DMS153 treated with DMSO at 0.1 percent for 48 hours (cell line): ENCODE measurements at regions not wholly inside any gene's neighbourhood (a gene's known extent, or its start where the extent isn't known, plus 50 kb on each side); places are given as distances from the start of the nearest gene placed in this dataset.
"Not testable (repeated sequence)": the region's sequence is repeated elsewhere in the genome, so short reads cannot be mapped to it uniquely, and the experiment has no call there.

Source experiments
- DNase-seq: peaks from one replicate; lab custom pipeline; 2025; ENCODE audit not compliant: unreplicated experiment; lab: John Stamatoyannopoulos, UW

DNA sequence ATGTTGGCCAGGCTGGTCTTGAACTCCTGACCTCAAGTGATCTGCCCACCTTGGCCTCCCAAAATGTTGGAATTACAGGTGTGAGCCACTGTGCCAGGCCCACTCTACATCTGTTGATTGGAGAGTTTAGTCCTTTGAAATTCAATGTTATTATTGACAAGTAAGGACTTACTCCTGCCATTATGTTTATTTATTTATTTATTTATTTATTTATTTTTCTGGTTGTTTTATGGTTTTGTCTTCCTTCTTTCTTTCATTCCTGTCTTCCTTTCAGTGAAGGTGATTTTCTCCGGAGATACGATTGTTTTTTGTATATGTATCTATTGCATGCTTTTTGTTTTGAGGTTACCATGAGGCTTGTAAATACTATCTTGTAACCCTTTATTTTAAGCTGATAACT lies 602.6 kb downstream of the EPM2A start:
- DNase-seq, result no peak

DNA sequence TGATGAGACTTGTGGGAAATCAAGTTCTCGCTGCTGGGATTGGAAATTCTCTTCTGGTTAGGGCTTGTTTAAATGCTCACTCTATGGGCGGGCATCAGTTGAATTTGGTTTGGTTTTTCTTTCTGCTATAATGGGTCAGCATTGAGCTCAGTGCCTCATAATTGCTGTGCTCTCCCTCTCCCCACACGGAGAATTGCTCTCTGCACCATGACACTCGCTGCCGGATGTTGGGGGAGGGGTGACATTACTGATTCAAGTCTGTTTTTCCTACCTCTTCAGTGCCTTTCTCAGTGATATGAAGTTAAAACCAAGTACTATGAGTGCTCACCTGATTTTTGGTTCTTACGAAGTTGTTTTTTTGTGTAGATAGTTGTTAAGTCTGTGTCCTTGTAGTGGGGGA lies 599.6 kb downstream of the EPM2A start:
- DNase-seq, result no peak

DNA sequence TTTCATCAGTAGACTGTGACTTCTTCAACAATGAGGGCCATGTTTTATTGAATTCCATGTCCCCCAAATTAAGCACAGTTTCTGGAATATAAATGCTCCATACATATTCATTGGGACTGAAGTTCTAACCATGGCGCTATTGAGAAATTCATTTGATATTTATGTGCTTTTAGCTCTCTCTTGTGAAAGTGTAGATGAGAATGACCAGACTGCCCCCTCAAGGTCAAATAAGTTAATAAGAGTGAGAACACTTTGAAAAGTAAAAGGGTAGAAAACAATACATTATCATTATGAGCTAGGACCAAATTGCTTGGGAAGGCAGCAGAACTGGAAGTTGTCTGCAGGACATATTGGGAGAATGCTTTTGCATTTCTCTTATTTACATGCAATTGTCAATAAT lies 597.9 kb downstream of the EPM2A start:
- DNase-seq, result no peak

DNA sequence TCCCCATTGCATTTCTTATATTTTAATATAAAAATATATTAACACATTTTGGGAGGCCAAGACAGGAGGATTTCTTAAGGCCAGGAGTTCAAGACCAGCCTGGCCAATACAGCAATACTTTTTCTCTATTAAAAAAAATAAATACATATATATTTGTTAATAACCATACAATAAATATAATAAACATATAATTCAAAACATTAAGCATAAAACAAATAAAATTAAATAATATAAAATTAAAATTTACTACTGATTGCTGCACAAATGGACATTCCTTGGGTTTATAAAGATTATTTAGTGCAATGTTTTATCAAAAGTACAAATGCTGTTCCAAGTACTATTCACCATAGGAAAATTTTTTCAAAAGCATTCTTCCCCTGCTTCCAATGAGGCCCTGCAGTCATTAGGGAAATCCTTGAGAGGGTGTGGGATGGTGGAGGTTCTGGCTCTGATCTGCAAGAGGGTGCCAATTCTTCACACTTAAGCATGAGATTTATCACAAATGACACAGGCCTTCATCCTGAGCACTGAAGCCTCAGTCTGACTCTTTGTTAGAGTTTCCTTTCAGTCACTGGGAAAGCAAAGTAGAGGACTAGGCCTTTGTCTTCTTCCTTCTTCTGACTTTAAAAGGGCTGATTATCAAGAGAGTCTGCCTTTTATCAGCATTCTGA lies 596.7 kb downstream of the EPM2A start:
- DNase-seq, result no peak

DNA sequence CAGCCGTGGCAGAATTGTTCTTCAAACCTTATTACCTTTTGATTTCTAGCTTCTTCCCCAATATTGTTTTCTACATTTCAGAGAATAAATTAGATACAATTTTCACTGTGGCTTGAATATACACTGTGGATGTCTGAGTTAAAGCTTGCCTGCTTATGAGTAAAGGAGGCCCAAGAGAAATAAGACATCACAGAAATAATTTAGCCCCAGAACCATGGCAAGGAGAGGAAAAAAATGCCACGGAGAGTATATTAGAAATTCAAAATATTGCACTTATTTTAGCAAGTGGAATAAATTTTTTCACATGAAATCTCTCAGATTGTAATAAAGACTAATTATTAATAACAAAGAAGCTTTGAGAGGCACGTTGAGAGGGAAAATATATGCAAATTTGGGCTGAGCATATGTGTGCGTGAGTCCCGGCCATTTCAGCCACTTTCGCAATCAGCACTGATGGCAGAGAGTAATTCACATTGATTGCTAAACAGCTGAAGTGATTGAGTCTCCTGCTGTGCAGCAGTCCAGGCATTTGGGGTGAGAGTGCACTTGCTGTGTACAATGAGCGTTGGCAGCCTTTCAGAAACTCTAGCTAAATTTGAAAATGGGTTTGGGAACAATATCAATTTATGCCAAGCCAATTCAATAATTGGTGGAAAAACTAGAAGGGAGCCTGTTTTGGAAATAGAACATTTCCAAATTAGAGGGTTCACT lies 596.0 kb downstream of the EPM2A start:
- no peak for DNase-seq

DNA sequence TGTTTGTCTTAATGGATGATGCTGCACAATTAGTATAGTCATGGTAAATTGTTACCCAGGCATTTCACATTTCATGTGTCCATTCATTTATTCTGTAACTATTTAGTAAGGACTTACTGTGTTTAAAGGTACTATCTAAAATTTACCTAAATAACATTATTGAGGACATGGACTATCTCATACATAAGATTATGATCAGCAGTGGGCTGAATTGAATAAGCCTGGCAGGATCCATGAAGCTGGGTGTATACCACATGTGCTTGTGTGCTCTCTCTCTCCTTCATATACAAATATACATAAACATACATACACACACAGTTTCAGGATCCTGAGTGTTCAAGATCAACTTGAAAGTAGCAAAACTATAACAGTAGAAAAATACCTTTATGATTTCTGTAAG lies 595.4 kb downstream of the EPM2A start:
- no peak for DNase-seq

DNA sequence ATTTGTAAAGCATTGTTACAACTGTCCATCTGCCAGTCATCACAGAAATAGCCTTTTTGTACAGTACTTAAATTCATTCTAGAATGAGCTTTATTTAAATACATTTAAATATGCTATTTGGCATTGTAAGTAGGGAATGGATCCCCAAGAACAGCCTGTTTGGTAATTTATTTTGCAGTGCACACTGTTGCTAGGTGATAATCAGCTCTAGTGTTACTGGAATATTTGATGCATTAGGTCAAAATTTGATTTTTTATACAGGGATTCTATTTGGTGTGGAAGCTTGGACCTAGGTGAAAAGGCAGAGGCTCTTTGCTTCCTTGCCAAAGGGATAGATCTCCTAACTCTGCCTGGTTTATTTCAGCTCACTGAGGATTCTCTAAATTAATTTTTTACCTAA lies 593.7 kb downstream of the EPM2A start:
- DNase-seq, result no peak

DNA sequence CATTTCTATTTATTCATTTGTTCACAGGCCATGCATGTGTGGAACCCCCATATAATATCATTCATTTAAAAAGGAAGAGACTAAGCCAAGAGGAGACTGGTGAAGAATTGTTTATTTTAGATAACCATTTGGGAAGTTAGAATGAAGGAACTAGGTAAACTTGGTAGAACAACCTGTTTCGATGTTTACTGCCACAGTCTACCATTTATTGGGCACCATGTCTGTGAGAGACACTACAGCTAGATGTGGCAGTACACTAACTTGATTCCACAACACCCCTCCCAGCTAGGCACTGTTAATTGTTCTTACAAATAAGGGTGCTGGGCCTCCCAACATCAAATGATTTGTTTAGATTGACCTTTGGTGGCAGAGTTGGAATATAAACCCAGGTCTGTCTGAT lies 592.4 kb downstream of the EPM2A start:
- DNase-seq, result no peak

DNA sequence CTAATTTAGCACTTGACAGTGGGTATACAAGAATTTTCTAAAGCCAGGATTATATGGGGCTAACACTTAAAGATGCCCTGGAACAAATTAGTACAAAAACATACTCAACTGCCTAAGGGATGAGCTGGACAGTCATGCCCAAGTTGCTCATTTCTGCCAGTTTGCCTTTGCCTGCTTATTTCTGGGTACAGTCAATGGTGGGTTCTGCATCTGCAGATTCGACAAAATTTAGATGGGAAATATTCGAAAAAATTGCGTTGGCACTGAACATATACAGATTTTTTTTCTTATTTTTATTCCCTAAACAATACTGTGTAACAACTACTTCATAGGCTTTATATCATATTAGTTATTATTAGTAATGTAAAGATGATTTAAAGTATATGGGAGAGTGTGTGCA lies 591.9 kb downstream of the EPM2A start:
- DNase-seq, result no peak

DNA sequence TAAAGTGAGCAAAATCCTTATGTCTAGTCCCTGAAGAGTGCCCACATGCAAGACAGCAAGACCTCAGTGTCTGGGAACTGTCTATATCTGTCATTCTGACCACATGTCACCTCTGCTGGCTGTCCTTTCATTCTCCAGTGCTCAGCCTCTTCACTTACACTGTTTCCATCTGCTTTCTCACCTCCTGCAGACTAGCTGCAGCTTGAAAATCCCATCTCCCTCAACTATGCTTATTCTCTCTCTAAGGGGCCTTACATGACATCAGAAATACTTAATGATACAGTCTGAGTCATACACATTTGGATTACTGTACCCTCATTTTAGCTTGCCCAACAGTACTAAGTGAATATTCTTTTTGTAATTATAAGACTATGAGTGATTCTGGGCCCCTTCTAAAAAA lies 587.8 kb downstream of the EPM2A start:
- DNase-seq, result no peak

DNA sequence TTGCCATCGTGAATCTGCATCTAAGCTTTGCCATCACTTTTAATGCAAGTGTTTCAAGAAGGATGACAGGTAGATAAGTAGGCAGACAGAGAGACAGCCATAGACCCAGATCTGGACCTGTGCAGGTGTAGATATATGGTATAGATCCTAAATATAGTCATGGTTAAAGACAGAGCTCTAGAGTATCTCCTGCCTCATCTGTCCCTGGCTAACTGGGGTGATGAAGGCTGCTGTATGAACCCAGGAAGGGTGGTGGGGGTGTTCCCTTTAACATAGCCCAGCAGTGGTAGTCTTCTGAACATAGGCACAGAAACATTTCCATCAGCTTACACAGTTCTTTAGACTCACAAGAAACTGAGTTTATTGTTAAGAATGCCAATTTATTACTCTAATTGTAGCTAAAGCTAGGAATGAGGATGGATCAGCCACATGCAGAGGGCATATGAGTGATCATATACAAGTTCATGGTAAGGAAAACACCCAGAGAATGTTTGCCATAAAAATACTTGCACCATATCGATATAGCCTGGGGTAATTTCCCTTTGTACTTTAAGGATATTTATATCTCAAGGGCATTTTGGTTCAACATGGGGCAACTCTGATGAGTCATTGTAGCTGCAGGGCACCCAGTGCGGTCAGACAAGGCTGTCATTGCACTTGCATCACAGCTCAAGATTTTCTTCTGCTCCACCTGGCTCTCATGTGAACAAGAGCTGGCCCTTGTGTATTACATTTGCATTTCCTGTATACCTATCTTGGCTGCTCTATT lies 587.2 kb downstream of the EPM2A start:
- DNase-seq, result no peak

DNA sequence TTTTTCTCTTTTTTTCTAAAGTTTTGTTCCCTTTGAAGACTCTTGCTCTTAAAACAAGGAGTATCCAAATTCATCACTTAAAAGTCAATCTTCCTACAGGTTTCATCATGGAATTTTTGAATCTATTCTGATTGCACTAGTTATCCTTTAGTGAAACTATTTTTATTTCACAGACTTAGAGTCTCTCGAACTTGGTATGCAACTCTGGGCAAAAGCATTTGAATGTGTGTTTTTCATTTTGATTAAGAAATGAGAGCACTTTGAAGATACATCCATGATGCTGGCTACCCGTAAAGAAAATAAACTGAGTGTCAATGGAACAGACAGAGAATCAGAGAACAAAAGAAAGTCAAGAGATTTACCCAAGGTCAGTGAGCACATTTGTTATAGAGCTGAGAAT lies 586.5 kb downstream of the EPM2A start:
- no peak for DNase-seq

DNA sequence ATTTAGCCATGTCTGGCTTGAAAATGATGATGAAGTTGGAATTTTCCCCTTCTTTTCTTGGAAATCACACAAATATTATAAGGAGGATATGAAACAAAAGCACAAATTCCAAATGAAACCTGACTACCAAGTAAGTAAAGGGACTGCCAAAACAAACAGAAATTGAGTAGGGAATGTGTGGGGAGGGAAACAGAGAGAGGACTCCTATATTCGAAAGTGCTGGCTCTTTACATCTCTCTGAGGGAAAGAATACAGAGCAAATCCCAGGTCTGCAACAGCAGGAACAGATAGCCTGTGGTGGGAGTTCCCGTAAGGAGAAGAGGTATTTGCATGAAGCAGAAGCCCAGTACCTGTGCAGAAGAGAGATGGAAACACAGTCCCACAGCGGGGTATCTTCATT lies 583.7 kb downstream of the EPM2A start:
- DNase-seq, result no peak

DNA sequence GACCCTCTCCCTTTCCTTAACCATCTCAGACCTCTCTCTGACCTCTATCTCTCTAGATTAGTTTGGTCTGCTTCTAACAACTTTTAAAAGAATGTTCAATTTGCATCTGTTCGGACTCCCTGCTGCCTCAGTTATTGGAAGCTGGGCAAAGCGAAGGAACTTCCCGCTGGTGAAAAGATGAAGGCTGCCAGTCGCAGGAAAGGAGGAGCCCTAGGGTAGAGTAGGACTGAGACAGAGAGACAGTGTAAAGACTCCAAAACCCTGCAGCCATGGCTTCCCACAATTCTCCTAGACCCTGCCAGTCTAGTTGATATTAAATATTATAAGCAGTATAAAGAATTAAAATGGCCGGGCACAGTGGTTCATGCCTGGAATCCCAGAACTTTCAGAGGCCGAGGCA lies 581.8 kb downstream of the EPM2A start:
- no peak for DNase-seq

DNA sequence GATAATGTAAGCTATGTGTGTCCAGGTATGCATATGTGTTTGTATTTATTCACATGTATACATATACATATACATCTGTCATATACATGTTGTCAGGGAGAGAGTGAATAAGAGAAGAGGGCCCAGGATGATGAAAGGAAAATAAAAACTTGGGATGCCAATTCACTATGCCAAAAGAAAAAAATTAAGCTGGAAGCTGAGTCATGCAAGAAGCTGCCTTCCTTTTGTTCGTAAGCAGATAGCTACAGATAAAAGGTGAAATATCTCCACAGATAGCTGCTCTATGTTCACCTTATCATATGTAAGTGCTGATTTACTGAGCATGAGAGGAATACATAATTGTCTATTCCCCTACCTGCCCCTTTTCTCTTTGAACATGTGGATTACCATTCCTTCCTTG lies 579.9 kb downstream of the EPM2A start:
- DNase-seq, result no peak

DNA sequence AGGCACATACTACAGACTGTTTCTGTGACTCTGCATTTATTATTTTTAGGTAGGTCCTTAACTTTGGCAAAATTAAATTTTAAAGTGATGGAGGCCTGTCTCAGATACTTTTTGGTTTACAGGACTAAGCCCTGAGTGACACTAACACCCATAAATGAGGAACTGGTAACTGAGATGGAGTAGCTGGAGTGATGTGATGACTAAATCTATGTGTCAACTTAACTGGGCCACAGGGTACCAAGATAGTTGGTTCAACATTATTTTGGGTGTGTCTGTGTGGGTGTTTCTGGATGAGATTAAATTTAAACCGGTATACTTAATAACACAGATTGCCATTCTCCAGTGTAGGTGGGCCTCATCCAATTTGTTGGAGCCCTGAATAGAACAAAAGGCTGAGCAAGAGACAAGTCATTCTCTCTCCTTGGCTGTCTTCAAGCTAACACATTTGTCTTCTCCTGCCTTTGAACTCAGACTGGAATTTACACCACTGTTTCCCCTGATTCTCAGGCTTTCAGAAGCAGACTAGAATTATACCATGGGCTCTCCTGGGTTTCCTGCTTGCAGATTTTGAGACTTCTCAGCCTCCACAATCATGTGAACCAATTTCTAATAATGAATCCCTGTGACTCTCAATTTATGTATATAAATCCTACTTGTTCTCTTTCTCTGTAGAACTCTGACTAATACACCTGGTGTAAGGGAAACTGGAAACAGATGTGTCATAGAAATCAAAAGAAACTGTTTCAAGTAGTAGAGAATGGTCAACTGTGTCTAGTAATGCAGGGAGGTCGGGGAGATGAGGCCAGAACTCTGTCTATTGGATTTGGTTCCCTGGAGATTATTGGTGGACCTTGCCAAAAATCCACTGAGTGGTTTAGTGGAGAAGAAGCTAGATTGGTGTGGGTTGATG lies 579.2 kb downstream of the EPM2A start:
- DNase-seq, result no peak

DNA sequence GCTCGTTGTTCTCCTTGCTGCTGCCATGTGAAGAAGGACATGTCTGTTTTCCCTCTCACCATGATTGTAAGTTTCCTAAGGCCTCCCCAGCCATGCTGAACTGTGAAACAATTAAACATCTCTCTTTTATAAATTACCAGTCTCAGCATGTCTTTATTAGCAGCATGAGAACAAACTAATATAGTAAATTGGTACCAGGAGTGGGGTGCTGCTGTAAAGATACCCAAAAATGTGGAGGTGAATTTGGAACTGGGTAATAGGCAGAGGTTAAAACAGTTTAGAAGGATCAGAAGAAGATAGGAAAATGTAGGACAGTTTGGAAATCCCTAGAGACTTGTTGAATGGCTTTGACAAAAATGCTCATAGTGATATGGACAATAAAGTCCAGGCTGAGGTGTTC lies 576.7 kb downstream of the EPM2A start:
- DNase-seq, result not testable (repeated sequence)

DNA sequence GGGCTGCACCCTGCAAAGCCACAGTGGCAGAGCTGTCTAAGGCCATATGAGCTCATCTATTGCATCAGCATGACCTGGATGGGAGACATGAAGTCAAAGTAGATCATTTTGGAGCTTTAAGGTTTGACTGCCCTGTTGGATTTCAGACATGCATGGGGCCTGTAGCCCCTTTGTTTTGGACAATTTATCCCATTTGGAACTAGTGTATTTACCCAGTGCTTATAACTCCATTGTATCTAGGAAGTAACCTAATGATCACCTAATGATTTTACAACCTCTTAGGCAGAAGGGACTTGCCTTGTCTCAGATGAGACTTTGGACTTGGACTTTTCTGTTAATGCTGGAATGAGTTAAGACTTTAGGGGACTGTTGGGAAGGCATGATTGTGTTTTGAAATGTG lies 575.4 kb downstream of the EPM2A start:
- no peak for DNase-seq

DNA sequence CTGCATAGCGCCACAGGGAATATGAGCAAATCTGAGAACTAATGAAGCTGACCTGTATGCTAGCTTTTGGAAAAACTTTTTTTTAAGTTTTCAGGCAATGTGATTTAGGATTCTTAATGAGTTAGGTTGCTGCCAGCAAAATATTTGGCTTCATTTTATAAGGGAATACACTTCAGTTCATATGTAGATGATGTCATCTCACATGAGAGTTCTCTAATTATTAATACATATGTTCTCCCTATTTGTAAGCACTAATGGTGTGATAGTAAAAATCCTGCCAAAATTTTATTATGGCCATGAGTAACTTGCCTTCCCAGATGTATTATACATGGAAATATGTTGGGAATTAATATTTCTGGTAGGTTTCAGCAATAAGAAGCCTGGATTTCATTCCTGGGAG lies 573.8 kb downstream of the EPM2A start:
- DNase-seq, result no peak

DNA sequence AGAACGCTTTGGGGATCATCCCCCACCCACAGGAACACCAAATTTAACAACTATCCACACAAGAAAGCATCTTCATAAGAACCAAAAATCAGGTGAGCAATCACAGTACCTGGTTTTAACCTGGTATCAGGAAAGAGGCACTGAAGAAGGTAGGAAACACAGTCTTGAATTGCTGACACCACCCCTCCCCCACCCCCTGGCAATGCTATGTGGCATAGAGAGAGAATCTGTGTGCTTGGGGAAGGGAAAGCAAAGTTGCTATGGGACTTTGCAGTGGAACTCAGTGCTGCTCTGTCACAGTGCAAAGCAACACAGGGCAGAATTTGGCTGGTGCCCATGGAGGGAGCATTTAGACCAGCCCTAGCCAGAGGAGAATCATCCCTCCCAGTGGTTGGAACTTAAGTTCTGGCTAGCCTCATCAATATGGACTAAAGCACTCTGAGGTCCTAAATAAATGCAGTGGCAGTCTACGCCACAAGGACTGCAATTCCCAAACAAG lies 565.5 kb downstream of the EPM2A start:
- DNase-seq, result no peak

DNA sequence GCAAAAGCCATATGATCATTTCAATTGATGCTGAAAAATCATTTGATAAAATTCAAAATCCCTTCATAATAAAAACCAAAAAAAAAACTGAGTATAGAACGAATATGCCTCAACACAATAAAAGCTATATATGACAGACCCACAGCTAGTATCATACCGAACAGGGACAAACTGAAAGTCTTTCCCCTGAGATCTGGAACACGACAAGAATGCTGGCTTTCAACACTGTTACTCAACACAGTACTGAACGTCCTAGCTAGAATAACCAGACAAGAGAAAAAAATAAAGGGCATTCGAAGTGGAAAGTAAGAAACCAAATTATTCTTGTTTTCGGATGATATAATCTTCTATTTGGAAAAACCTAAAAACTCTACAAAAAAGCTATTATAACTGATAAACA lies 559.9 kb downstream of the EPM2A start:
- DNase-seq, result no peak
